Upper lobe of right lung (tissue), 1 donor: ENCODE measurements at regions not wholly inside any gene's neighbourhood (a gene's known extent, or its start where the extent isn't known, plus 50 kb on each side); places are given as distances from the start of the nearest gene placed in this dataset.
"Not testable (repeated sequence)": the region's sequence is repeated elsewhere in the genome, so short reads cannot be mapped to it uniquely, and the experiment has no call there.

Experiments
- ATAC-seq: fragments of 200-7000 bp; cut with Tn5 transposase; one replicate; pipeline ENCODE4 v1.9.1; 2020; ENCODE audit warnings: mild to moderate bottlenecking, moderate library complexity
- DNase-seq: peaks from one replicate; pipeline ENCODE4 v3.0.0-alpha.2; 2020
- H3K27ac ChIP-seq: fragments of 200-600 bp; one replicate; pipeline ENCODE4 v1.8.0; 2022
- H3K27me3 ChIP-seq: fragments of 200-600 bp; one replicate; pipeline ENCODE4 v1.8.0; 2022; ENCODE audit warnings: mild to moderate bottlenecking
- H3K36me3 ChIP-seq: fragments of 200-600 bp; one replicate; pipeline ENCODE4 v1.8.0; 2022
- H3K4me1 ChIP-seq: fragments of 200-600 bp; one replicate; pipeline ENCODE4 v1.8.0; 2022
- H3K4me3 ChIP-seq: fragments of 200-600 bp; one replicate; pipeline ENCODE4 v1.8.0; 2022; ENCODE audit warnings: mild to moderate bottlenecking
- H3K9me3 ChIP-seq: fragments of 200-600 bp; one replicate; pipeline ENCODE4 v1.8.0; 2022
- CTCF ChIP-seq: fragments of 200-600 bp; IDR thresholded peaks from one replicate; pipeline ENCODE4 v1.8.0; 2022; ENCODE audit warnings: antibody characterized with exemption
- intact Hi-C: fragments of 100-400 bp; cut with DNase I; formaldehyde crosslinking; loops from one replicate; pipeline ENCODE4 v1.11.0; 2022
- donor health status: DM: no; HTN: yes; CAD: no; lungs with severe emphysema.

- TF ChIP-seq CTCF, result no peak
- no peaks in the 10 kb centered on the region for H3K4me1 ChIP-seq
- ATAC-seq (no peak), DNase-seq (no peak)
- no peak overlapping the region for H3K4me3 ChIP-seq
- intact Hi-C loops, result no loop called here
- H3K27ac ChIP-seq, result no peak overlapping the region
- H3K36me3 ChIP-seq, result no peaks in the 10 kb centered on the region
- H3K27me3 ChIP-seq, result no peaks in the 10 kb centered on the region
- no peaks in the 10 kb centered on the region for H3K9me3 ChIP-seq
Measured at GRCh38 chr3:194036842-194037241, 99.1 kb upstream of the HES1 start.

- H3K27ac ChIP-seq, H3K4me3 ChIP-seq, intact Hi-C loops, H3K36me3 ChIP-seq, H3K4me1 ChIP-seq, ATAC-seq, H3K9me3 ChIP-seq, H3K27me3 ChIP-seq, DNase-seq: not testable (repeated sequence)
Measured at GRCh38 chr3:194038346-194038745, 97.6 kb upstream of the HES1 start.

- DNase-seq, result no peak
- Histone ChIP-seq H3K27me3 (no peaks in the 10 kb centered on the region), H3K36me3 (no peaks in the 10 kb centered on the region), H3K4me3 (no peak overlapping the region), H3K27ac (no peak overlapping the region), H3K9me3 (no peaks in the 10 kb centered on the region), H3K4me1 (no peaks in the 10 kb centered on the region)
- intact Hi-C loops, result no loop called here
- no peak for ATAC-seq
- TF ChIP-seq CTCF, result no peak
Measured at GRCh38 chr3:194038960-194039359, 97.0 kb upstream of the HES1 start.

GRCh38 chr3:194040516-194041273, 95.3 kb upstream of the HES1 start:
- no peaks in the 10 kb centered on the region for H3K27me3 ChIP-seq
- no peak for TF ChIP-seq CTCF
- H3K4me3 ChIP-seq, result no peak overlapping the region
- DNase-seq, result no peak
- H3K9me3 ChIP-seq, result no peaks in the 10 kb centered on the region
- intact Hi-C loops, result no loop called here
- ATAC-seq, result peak; percentile 56
- no peaks in the 10 kb centered on the region for H3K36me3 ChIP-seq
- H3K27ac ChIP-seq, result no peak overlapping the region
- no peaks in the 10 kb centered on the region for H3K4me1 ChIP-seq

GRCh38 chr3:194042927-194043326, 93.0 kb upstream of the HES1 start:
- no peak overlapping the region for H3K4me3 ChIP-seq
- intact Hi-C loops, result no loop called here
- H3K36me3 ChIP-seq, result no peaks in the 10 kb centered on the region
- no peak overlapping the region for H3K27ac ChIP-seq
- DNase-seq (no peak), ATAC-seq (no peak)
- TF ChIP-seq CTCF, result no peak
- peaks cover 9% of the 10 kb centered on the region for H3K4me1 ChIP-seq
- no peaks in the 10 kb centered on the region for H3K27me3 ChIP-seq
- H3K9me3 ChIP-seq, result no peaks in the 10 kb centered on the region

- Histone ChIP-seq H3K4me1 (peaks cover 9% of the 10 kb centered on the region), H3K4me3 (no peak overlapping the region), H3K27ac (no peak overlapping the region), H3K27me3 (no peaks in the 10 kb centered on the region), H3K36me3 (no peaks in the 10 kb centered on the region), H3K9me3 (no peaks in the 10 kb centered on the region)
- intact Hi-C loops, result no loop called here
- DNase-seq, result no peak
- ATAC-seq, result no peak
- no peak for TF ChIP-seq CTCF
Measured at GRCh38 chr3:194043516-194043915, 92.4 kb upstream of the HES1 start.
